OCI-LY1 (cell line): ENCODE measurements at regions not wholly inside any gene's neighbourhood (a gene's known extent, or its start where the extent isn't known, plus 50 kb on each side); places are given as distances from the start of the nearest gene placed in this dataset.
"Not testable (repeated sequence)": the region's sequence is repeated elsewhere in the genome, so short reads cannot be mapped to it uniquely, and the experiment has no call there.

Experiments used
- CTCF ChIP-seq: fragments of 200-600 bp; sonication (generic), shearing (Covaris generic); IDR thresholded peaks from 2 replicates; pipeline ENCODE4 v1.5.1; 2017; ENCODE audit warnings: mild to moderate bottlenecking, antibody characterized with exemption, low read length, moderate library complexity, mixed read lengths
- EZH2 ChIP-seq: fragments of 200-600 bp; sonication (generic), shearing (Covaris generic); IDR thresholded peaks from 2 replicates; pipeline ENCODE4 v1.8.0; 2017; ENCODE audit warnings: borderline replicate concordance, mixed run types, mild to moderate bottlenecking, antibody characterized with exemption, low read length, moderate library complexity, mixed read lengths

GRCh38 chr10:30726783-30727414 lies 97.3 kb upstream of the LYZL2 start:
- peak; percentile 57 for TF ChIP-seq CTCF
- not testable (repeated sequence) for TF ChIP-seq EZH2
